GM23338 (cell line): ENCODE measurements at regions not wholly inside any gene's neighbourhood (a gene's known extent, or its start where the extent isn't known, plus 50 kb on each side); places are given as distances from the start of the nearest gene placed in this dataset.

Experiments
- ATAC-seq: fragments of 200-7000 bp; cut with Tn5 transposase; 3 replicates; pipeline ENCODE4 v1.9.1; 2020
- DNase-seq: peaks from one replicate; pipeline ENCODE4 v3.0.0-alpha.2; 2015; ENCODE audit warnings: low spot score
- H2AFZ ChIP-seq: fragments of 200-600 bp; sonication (generic); 2 replicates; pipeline ENCODE4 v1.8.0; 2016; ENCODE audit warnings: antibody characterized with exemption, mild to moderate bottlenecking, moderate library complexity
- H3F3A ChIP-seq: fragments of 200-600 bp; sonication (generic); replicated peaks from 2 replicates; pipeline ENCODE4 v1.8.0; 2017; ENCODE audit warnings: antibody characterized with exemption, mixed run types, low read depth
- H3K27ac ChIP-seq: fragments of 200-600 bp; sonication (generic); 2 replicates; pipeline ENCODE4 v1.6.1; 2016; ENCODE audit warnings: low read depth
- H3K27me3 ChIP-seq: fragments of 200-600 bp; sonication (generic); 2 replicates; pipeline ENCODE4 v1.8.0; 2016; ENCODE audit warnings: mild to moderate bottlenecking, mixed run types, moderate library complexity; ENCODE audit not compliant: insufficient read depth
- H3K36me3 ChIP-seq: fragments of 200-600 bp; sonication (generic); 2 replicates; pipeline ENCODE4 v1.8.0; 2016; ENCODE audit warnings: mild to moderate bottlenecking; ENCODE audit not compliant: insufficient read depth
- H3K4me1 ChIP-seq: fragments of 200-600 bp; sonication (generic); 2 replicates; pipeline ENCODE4 v1.8.0; 2016; ENCODE audit warnings: mild to moderate bottlenecking, moderate library complexity; ENCODE audit not compliant: insufficient read depth
- H3K4me2 ChIP-seq: fragments of 200-600 bp; sonication (generic); 2 replicates; pipeline ENCODE4 v1.7.1; 2017; ENCODE audit warnings: mixed run types
- H3K4me3 ChIP-seq: fragments of 200-600 bp; sonication (generic); 2 replicates; pipeline ENCODE4 v1.6.1; 2016; ENCODE audit warnings: mixed run types
- H3K79me2 ChIP-seq: fragments of 200-600 bp; sonication (generic); replicated peaks from 2 replicates; pipeline ENCODE4 v1.8.0; 2017; ENCODE audit warnings: mild to moderate bottlenecking; ENCODE audit not compliant: insufficient read depth
- H3K9me2 ChIP-seq: fragments of 200-600 bp; sonication (generic); 2 replicates; pipeline ENCODE4 v1.8.0; 2017; ENCODE audit not compliant: insufficient read depth
- H4K20me1 ChIP-seq: fragments of 200-600 bp; sonication (generic); replicated peaks from 2 replicates; pipeline ENCODE4 v1.8.0; 2017; ENCODE audit warnings: mild to moderate bottlenecking; ENCODE audit not compliant: insufficient read depth
- H3K27ac Mint-ChIP-seq: 2 replicates; pipeline ENCODE4 v1.8.0; 2020; ENCODE audit warnings: inconsistent platforms, mild to moderate bottlenecking, moderate library complexity, mixed read lengths
- H3K27me3 Mint-ChIP-seq: 3 replicates; pipeline ENCODE4 v1.8.0; 2022; ENCODE audit warnings: low read depth, mild to moderate bottlenecking, moderate library complexity, mixed read lengths, inconsistent platforms; ENCODE audit not compliant: insufficient read depth, poor library complexity
- H3K36me3 Mint-ChIP-seq: 3 replicates; pipeline ENCODE4 v1.8.0; 2021; ENCODE audit warnings: low read depth, mild to moderate bottlenecking, inconsistent platforms, moderate library complexity, mixed read lengths
- H3K4me1 Mint-ChIP-seq: 3 replicates; pipeline ENCODE4 v1.8.0; 2020; ENCODE audit warnings: mild to moderate bottlenecking, inconsistent platforms, mixed read lengths
- H3K4me3 Mint-ChIP-seq: 3 replicates; pipeline ENCODE4 v1.8.0; 2021; ENCODE audit warnings: moderate library complexity, mild to moderate bottlenecking, inconsistent platforms, mixed read lengths
- H3K9me3 Mint-ChIP-seq: 3 replicates; pipeline ENCODE4 v1.8.0; 2020; ENCODE audit warnings: moderate library complexity, mild to moderate bottlenecking, inconsistent platforms, mixed read lengths
- CREB1 ChIP-seq: fragments of 250-450 bp; sonication (Bioruptor Pico); IDR thresholded peaks from 2 replicates; pipeline ENCODE4 v1.5.0; 2020; ENCODE audit warnings: low read depth, mild to moderate bottlenecking, moderate library complexity
- EZH2 ChIP-seq: fragments of 200-600 bp; sonication (generic); IDR thresholded peaks from one replicate; pipeline ENCODE4 v1.8.0; 2017; ENCODE audit warnings: antibody characterized with exemption, mild to moderate bottlenecking, low read depth; ENCODE audit not compliant: unreplicated experiment
- EZH2phosphoT487 ChIP-seq: fragments of 200-600 bp; sonication (generic); IDR thresholded peaks from one replicate; pipeline ENCODE4 v1.8.1; 2018; ENCODE audit warnings: antibody characterized with exemption; ENCODE audit not compliant: unreplicated experiment
- JUNB ChIP-seq: IDR thresholded peaks from one replicate; pipeline ENCODE4 v1.6.1; 2016; ENCODE audit warnings: antibody characterized with exemption; ENCODE audit not compliant: unreplicated experiment
- NANOG ChIP-seq: IDR thresholded peaks from 2 replicates; pipeline ENCODE4 v1.6.1; 2016; ENCODE audit warnings: antibody characterized with exemption, borderline replicate concordance
- POLR2AphosphoS5 ChIP-seq: IDR thresholded peaks from 2 replicates; pipeline ENCODE4 v1.6.1; 2016; ENCODE audit warnings: antibody characterized with exemption, low read depth
- STAT1 ChIP-seq: IDR thresholded peaks from one replicate; pipeline ENCODE4 v1.6.1; 2016; ENCODE audit warnings: antibody characterized with exemption; ENCODE audit not compliant: unreplicated experiment
- ZNF114 ChIP-seq: fragments of 250-450 bp; sonication (Bioruptor Pico); IDR thresholded peaks from 2 replicates; pipeline ENCODE4 v1.5.0; 2020; ENCODE audit warnings: mild to moderate bottlenecking, moderate library complexity
- ZNF331 ChIP-seq: fragments of 250-450 bp; sonication (Bioruptor Pico); IDR thresholded peaks from 2 replicates; pipeline ENCODE4 v1.5.0; 2020; ENCODE audit warnings: low read depth, mild to moderate bottlenecking, moderate library complexity
- TF ChIP-seq, protein P1 (sequence below): IDR thresholded peaks from one replicate; pipeline ENCODE4 v1.6.1; 2018; ENCODE audit warnings: antibody characterized with exemption; ENCODE audit not compliant: unreplicated experiment
- TF ChIP-seq, protein P2 (sequence below), 2 experiments: fragments of 200-600 bp in 1 of 2; sonication (generic) in 1 of 2; conservative IDR thresholded peaks; 2 replicates each; pipeline versions ENCODE4 v1.5.1 to v1.6.1; 2016 to 2017; ENCODE audit warnings: antibody characterized with exemption in 2 of 2, low read depth in 2 of 2, mild to moderate bottlenecking in 2 of 2, moderate library complexity in 1 of 2
- TF ChIP-seq, protein P3 (sequence below): fragments of 250-450 bp; sonication (Bioruptor Pico); IDR thresholded peaks from 2 replicates; pipeline ENCODE4 v1.5.0; 2020; ENCODE audit warnings: mild to moderate bottlenecking, moderate library complexity
- TF ChIP-seq, protein P4 (sequence below): IDR thresholded peaks from 2 replicates; pipeline ENCODE4 v1.6.1; 2016; ENCODE audit warnings: antibody characterized with exemption

DNA sequence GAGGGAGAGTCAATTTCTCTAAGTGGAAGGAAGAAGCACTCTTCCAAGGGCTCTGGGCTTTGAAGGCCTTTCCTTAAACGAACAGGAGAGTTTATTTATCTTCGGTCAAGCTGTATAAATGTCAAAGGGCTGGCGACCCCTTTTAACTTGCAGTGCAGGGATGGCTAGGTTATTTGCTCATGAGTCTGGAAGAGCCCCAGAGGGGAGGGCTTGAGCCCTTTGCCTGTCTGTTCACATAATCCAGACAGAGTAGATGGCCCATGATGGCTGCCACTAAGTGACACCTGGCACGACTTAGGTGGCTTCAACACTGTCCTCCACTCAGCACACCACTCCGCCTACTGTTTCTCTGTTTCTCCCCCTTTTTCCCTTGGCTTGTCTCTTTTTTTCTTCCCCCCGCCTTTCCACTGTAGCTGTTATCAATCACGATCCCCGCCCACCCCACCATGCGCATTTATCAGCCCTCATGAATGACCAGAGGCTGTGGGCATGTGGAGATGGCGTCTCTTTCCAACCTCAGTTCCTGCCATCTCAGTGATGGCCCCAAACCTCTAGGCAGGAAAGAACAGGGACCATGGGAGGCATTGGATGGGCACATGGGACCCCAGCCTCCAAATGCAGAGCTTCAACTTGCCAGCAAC is 408.7 kb upstream of the TNRC6C start:
- H3K4me1 Mint-ChIP-seq: peaks cover 9% of the 10 kb centered on the region; the same call in 1 of the 3 replicates
- peaks cover 4% of the 10 kb centered on the region for H3K27me3 Mint-ChIP-seq
- DNase-seq (no peak), ATAC-seq (no peak)
- no peak overlapping the region for H3K4me3 ChIP-seq
- H3F3A ChIP-seq: no peaks in the 10 kb centered on the region
- no peaks in the 10 kb centered on the region for H4K20me1 ChIP-seq
- H3K36me3 ChIP-seq: no peaks in the 10 kb centered on the region
- no peak overlapping the region for H3K27ac ChIP-seq
- no peak overlapping the region for H3K4me3 Mint-ChIP-seq
- H3K4me1 ChIP-seq: peaks cover 11% of the 10 kb centered on the region
- no peak overlapping the region for H3K4me2 ChIP-seq
- peaks cover 3% of the 10 kb centered on the region; the same call in 2 of the 3 replicates for H3K36me3 Mint-ChIP-seq
- H3K27ac Mint-ChIP-seq: no peak overlapping the region
- H3K79me2 ChIP-seq: no peaks in the 10 kb centered on the region
- no peak overlapping the region for H2AFZ ChIP-seq
- H3K9me2 ChIP-seq: no peaks in the 10 kb centered on the region
- TF ChIP-seq CREB1 (CRISPR knock-in tag): no peak
- TF ChIP-seq EZH2: no peak
- TF ChIP-seq, protein P1, sequence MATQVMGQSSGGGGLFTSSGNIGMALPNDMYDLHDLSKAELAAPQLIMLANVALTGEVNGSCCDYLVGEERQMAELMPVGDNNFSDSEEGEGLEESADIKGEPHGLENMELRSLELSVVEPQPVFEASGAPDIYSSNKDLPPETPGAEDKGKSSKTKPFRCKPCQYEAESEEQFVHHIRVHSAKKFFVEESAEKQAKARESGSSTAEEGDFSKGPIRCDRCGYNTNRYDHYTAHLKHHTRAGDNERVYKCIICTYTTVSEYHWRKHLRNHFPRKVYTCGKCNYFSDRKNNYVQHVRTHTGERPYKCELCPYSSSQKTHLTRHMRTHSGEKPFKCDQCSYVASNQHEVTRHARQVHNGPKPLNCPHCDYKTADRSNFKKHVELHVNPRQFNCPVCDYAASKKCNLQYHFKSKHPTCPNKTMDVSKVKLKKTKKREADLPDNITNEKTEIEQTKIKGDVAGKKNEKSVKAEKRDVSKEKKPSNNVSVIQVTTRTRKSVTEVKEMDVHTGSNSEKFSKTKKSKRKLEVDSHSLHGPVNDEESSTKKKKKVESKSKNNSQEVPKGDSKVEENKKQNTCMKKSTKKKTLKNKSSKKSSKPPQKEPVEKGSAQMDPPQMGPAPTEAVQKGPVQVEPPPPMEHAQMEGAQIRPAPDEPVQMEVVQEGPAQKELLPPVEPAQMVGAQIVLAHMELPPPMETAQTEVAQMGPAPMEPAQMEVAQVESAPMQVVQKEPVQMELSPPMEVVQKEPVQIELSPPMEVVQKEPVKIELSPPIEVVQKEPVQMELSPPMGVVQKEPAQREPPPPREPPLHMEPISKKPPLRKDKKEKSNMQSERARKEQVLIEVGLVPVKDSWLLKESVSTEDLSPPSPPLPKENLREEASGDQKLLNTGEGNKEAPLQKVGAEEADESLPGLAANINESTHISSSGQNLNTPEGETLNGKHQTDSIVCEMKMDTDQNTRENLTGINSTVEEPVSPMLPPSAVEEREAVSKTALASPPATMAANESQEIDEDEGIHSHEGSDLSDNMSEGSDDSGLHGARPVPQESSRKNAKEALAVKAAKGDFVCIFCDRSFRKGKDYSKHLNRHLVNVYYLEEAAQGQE: no peak
- TF ChIP-seq, protein P2, sequence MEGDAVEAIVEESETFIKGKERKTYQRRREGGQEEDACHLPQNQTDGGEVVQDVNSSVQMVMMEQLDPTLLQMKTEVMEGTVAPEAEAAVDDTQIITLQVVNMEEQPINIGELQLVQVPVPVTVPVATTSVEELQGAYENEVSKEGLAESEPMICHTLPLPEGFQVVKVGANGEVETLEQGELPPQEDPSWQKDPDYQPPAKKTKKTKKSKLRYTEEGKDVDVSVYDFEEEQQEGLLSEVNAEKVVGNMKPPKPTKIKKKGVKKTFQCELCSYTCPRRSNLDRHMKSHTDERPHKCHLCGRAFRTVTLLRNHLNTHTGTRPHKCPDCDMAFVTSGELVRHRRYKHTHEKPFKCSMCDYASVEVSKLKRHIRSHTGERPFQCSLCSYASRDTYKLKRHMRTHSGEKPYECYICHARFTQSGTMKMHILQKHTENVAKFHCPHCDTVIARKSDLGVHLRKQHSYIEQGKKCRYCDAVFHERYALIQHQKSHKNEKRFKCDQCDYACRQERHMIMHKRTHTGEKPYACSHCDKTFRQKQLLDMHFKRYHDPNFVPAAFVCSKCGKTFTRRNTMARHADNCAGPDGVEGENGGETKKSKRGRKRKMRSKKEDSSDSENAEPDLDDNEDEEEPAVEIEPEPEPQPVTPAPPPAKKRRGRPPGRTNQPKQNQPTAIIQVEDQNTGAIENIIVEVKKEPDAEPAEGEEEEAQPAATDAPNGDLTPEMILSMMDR (conservative IDR thresholded peaks at IDR 0.05; ENCODE audit: low read depth in 2 of 2): no peak
- TF ChIP-seq ZNF331 (CRISPR knock-in tag): no peak
- TF ChIP-seq STAT1: no peak
- no peak for TF ChIP-seq NANOG
- TF ChIP-seq JUNB: no peak
- TF ChIP-seq, protein P3, sequence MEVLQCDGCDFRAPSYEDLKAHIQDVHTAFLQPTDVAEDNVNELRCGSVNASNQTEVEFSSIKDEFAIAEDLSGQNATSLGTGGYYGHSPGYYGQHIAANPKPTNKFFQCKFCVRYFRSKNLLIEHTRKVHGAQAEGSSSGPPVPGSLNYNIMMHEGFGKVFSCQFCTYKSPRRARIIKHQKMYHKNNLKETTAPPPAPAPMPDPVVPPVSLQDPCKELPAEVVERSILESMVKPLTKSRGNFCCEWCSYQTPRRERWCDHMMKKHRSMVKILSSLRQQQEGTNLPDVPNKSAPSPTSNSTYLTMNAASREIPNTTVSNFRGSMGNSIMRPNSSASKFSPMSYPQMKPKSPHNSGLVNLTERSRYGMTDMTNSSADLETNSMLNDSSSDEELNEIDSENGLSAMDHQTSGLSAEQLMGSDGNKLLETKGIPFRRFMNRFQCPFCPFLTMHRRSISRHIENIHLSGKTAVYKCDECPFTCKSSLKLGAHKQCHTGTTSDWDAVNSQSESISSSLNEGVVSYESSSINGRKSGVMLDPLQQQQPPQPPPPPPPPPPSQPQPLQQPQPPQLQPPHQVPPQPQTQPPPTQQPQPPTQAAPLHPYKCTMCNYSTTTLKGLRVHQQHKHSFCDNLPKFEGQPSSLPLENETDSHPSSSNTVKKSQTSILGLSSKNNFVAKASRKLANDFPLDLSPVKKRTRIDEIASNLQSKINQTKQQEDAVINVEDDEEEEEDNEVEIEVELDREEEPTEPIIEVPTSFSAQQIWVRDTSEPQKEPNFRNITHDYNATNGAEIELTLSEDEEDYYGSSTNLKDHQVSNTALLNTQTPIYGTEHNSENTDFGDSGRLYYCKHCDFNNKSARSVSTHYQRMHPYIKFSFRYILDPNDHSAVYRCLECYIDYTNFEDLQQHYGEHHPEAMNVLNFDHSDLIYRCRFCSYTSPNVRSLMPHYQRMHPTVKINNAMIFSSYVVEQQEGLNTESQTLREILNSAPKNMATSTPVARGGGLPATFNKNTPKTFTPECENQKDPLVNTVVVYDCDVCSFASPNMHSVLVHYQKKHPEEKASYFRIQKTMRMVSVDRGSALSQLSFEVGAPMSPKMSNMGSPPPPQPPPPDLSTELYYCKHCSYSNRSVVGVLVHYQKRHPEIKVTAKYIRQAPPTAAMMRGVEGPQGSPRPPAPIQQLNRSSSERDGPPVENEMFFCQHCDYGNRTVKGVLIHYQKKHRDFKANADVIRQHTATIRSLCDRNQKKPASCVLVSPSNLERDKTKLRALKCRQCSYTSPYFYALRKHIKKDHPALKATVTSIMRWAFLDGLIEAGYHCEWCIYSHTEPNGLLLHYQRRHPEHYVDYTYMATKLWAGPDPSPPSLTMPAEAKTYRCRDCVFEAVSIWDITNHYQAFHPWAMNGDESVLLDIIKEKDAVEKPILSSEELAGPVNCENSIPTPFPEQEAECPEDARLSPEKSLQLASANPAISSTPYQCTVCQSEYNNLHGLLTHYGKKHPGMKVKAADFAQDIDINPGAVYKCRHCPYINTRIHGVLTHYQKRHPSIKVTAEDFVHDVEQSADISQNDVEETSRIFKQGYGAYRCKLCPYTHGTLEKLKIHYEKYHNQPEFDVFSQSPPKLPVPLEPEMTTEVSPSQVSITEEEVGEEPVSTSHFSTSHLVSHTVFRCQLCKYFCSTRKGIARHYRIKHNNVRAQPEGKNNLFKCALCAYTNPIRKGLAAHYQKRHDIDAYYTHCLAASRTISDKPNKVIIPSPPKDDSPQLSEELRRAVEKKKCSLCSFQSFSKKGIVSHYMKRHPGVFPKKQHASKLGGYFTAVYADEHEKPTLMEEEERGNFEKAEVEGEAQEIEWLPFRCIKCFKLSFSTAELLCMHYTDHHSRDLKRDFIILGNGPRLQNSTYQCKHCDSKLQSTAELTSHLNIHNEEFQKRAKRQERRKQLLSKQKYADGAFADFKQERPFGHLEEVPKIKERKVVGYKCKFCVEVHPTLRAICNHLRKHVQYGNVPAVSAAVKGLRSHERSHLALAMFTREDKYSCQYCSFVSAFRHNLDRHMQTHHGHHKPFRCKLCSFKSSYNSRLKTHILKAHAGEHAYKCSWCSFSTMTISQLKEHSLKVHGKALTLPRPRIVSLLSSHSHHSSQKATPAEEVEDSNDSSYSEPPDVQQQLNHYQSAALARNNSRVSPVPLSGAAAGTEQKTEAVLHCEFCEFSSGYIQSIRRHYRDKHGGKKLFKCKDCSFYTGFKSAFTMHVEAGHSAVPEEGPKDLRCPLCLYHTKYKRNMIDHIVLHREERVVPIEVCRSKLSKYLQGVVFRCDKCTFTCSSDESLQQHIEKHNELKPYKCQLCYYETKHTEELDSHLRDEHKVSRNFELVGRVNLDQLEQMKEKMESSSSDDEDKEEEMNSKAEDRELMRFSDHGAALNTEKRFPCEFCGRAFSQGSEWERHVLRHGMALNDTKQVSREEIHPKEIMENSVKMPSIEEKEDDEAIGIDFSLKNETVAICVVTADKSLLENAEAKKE: no peak
- no peak for TF ChIP-seq EZH2phosphoT487
- no peak for TF ChIP-seq POLR2AphosphoS5
- TF ChIP-seq, protein P4, sequence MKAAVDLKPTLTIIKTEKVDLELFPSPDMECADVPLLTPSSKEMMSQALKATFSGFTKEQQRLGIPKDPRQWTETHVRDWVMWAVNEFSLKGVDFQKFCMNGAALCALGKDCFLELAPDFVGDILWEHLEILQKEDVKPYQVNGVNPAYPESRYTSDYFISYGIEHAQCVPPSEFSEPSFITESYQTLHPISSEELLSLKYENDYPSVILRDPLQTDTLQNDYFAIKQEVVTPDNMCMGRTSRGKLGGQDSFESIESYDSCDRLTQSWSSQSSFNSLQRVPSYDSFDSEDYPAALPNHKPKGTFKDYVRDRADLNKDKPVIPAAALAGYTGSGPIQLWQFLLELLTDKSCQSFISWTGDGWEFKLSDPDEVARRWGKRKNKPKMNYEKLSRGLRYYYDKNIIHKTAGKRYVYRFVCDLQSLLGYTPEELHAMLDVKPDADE: no peak
- no peak for TF ChIP-seq ZNF114
- no peaks in the 10 kb centered on the region for H3K27me3 ChIP-seq
- H3K9me3 Mint-ChIP-seq: peaks cover 8% of the 10 kb centered on the region; the same call in 1 of the 3 replicates
